ENCODE measurements at regions not wholly inside any gene's neighbourhood (a gene's known extent, or its start where the extent isn't known, plus 50 kb on each side); places are given as distances from the start of the nearest gene placed in this dataset.

GRCh38 chr9:89742660-89743059 lies 137.8 kb downstream of the GADD45G start:
- no peaks in the 10 kb centered on the region for H3K9me3 ChIP-seq
- peak; percentile 43 for DNase-seq
- H3K4me3 ChIP-seq = no peak overlapping the region
- no peaks in the 10 kb centered on the region for H3K27me3 ChIP-seq
- peaks cover 0 to 31% (median 12%) of the 10 kb centered on the region in 4 donors for H3K4me1 ChIP-seq
- WGBS, 2 donors (ENCODE audit: low coverage in 1 of 2) = 33 to 48% methylated on average over 4 to 6 of the region's 6 CpGs
- in situ Hi-C loops (cut with MboI; ENCODE audit: low pct_ligation_motif_present in 1 of 4, low pct_unique_long_range_greater_than_20kb in 1 of 4, low sequenced_read_pairs in 3 of 4) (no loop called here), intact Hi-C loops (cut with DNase I; ENCODE audit: low total_unique reads) (no loop called here)
- H3K27ac ChIP-seq = peak overlapping the region in 2 of 4 donors; percentile 5 to 53
- no peaks in the 10 kb centered on the region for H3K36me3 ChIP-seq
- TF ChIP-seq CTCF (IDR thresholded peaks at IDR 0.05) (no peak), EP300 (IDR thresholded peaks at IDR 0.05; ENCODE audit: low read depth) (no peak), POLR2A (IDR thresholded peaks at IDR 0.05) (no peak), POLR2AphosphoS5 (IDR thresholded peaks at IDR 0.05) (no peak)

DNA sequence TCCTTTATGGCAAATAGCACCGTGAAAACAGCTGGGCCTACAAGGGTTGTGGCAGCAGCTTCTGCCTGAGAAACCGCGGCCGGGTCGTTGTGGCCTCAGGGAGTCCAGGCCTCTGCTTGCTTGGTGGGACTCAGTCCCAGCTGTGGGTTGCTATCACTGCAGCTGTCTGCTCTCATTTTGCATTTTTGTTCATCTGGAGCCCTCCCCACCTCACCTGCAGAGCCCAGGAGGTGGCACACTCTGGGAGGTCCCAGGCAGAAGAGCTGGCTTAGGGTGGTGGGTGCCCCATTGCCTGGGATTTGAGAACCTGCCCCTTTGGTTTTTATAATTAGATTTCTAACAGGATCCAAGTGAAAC lies 138.4 kb downstream of the GADD45G start:
- Histone ChIP-seq H3K27ac (peak overlapping the region in 3 of 4 donors; percentile 5 to 53 (median 10)), H3K36me3 (no peaks in the 10 kb centered on the region), H3K4me1 (peaks cover 0 to 31% (median 12%) of the 10 kb centered on the region in 4 donors), H3K27me3 (no peaks in the 10 kb centered on the region), H3K4me3 (no peak overlapping the region), H3K9me3 (no peaks in the 10 kb centered on the region)
- intact Hi-C loops (cut with DNase I; ENCODE audit: low total_unique reads) = no loop called here
- no peak for TF ChIP-seq POLR2AphosphoS5 (IDR thresholded peaks at IDR 0.05)
- TF ChIP-seq EP300 (IDR thresholded peaks at IDR 0.05; ENCODE audit: low read depth) = no peak
- TF ChIP-seq CTCF (IDR thresholded peaks at IDR 0.05) = no peak
- TF ChIP-seq POLR2A (IDR thresholded peaks at IDR 0.05) = no peak
- in situ Hi-C loops (cut with MboI; ENCODE audit: low pct_ligation_motif_present in 1 of 4, low pct_unique_long_range_greater_than_20kb in 1 of 4, low sequenced_read_pairs in 3 of 4) = no loop called here
- no peak for DNase-seq
- 42 to 71% methylated on average over 2 to 5 of the region's 5 CpGs for WGBS, 2 donors (ENCODE audit: low coverage in 1 of 2)

- TF ChIP-seq EP300 (IDR thresholded peaks at IDR 0.05; ENCODE audit: low read depth) (no peak), CTCF (IDR thresholded peaks at IDR 0.05) (no peak), POLR2AphosphoS5 (IDR thresholded peaks at IDR 0.05) (no peak), POLR2A (IDR thresholded peaks at IDR 0.05) (no peak)
- no peaks in the 10 kb centered on the region for H3K9me3 ChIP-seq
- in situ Hi-C loops (cut with MboI; ENCODE audit: low pct_ligation_motif_present in 1 of 4, low pct_unique_long_range_greater_than_20kb in 1 of 4, low sequenced_read_pairs in 3 of 4) = no loop called here
- DNase-seq = no peak
- no peaks in the 10 kb centered on the region for H3K36me3 ChIP-seq
- no peaks in the 10 kb centered on the region for H3K27me3 ChIP-seq
- peaks cover 0 to 31% (median 12%) of the 10 kb centered on the region in 4 donors for H3K4me1 ChIP-seq
- peak overlapping the region in 3 of 4 donors; percentile 5 to 18 (median 10) for H3K27ac ChIP-seq
- H3K4me3 ChIP-seq = no peak overlapping the region
- WGBS, 2 donors (ENCODE audit: low coverage in 1 of 2) = 0 to 50% methylated on average over 1 to 8 of the region's 8 CpGs
- intact Hi-C loops (cut with DNase I; ENCODE audit: low total_unique reads) = no loop called here
These were observed 138.9 kb downstream of the GADD45G start for GRCh38 chr9:89743573-89744254.

DNA sequence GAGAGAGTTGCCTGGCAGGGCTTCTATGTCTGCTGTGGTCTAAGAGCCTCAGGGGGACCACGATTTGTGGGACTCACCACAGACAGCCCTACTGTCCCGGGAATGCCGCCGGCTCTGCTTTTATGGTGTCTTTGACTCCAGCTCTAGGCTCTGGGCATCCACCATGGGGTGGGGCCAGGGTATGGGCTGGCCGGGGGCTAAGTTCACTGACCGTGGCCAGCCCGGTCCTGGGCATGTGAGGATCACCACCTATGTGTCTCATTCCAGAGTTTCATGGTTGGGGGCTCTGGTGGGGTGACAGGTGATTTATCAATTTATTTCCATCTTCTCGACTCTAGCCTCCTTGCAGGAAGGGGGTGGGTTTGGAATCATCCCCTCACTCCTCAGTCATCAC lies 139.4 kb downstream of the GADD45G start:
- Histone ChIP-seq H3K36me3 (no peaks in the 10 kb centered on the region), H3K27me3 (no peaks in the 10 kb centered on the region), H3K9me3 (no peaks in the 10 kb centered on the region), H3K27ac (peak overlapping the region in 1 of 4 donors; percentile 18), H3K4me1 (peaks cover 0 to 31% (median 12%) of the 10 kb centered on the region in 4 donors), H3K4me3 (no peak overlapping the region)
- DNase-seq = no peak
- WGBS, 2 donors (ENCODE audit: low coverage in 1 of 2) = 72% methylated on average over 8 of the region's 8 CpGs; no CpG with 5 or more reads in 1 of the 2 donors
- in situ Hi-C loops (cut with MboI; ENCODE audit: low pct_ligation_motif_present in 1 of 4, low pct_unique_long_range_greater_than_20kb in 1 of 4, low sequenced_read_pairs in 3 of 4) (no loop called here), intact Hi-C loops (cut with DNase I; ENCODE audit: low total_unique reads) (no loop called here)
- no peak for TF ChIP-seq CTCF (IDR thresholded peaks at IDR 0.05)
